Peyer's patch (tissue), 4 donors: ENCODE measurements at regions not wholly inside any gene's neighbourhood (a gene's known extent, or its start where the extent isn't known, plus 50 kb on each side); places are given as distances from the start of the nearest gene placed in this dataset.

Experiments used
- POLR2A ChIP-seq, 2 donors: fragments of 450-650 bp; IDR thresholded peaks; one replicate each; pipeline ENCODE4 v1.5.1; 2017; ENCODE audit warnings: antibody characterized with exemption in 2 of 2, mild to moderate bottlenecking in 2 of 2, moderate library complexity in 2 of 2
- TF ChIP-seq, protein P1 (sequence below), 6 experiments: fragments of 450-650 bp in 4 of 6; fragments of 200-600 bp in 2 of 6; sonication (generic) in 1 of 6; IDR thresholded peaks; one replicate each; pipeline ENCODE4 v1.5.1; 2017 to 2019; ENCODE audit warnings: antibody characterized with exemption in 6 of 6, mild to moderate bottlenecking in 3 of 6, moderate library complexity in 1 of 6

DNA sequence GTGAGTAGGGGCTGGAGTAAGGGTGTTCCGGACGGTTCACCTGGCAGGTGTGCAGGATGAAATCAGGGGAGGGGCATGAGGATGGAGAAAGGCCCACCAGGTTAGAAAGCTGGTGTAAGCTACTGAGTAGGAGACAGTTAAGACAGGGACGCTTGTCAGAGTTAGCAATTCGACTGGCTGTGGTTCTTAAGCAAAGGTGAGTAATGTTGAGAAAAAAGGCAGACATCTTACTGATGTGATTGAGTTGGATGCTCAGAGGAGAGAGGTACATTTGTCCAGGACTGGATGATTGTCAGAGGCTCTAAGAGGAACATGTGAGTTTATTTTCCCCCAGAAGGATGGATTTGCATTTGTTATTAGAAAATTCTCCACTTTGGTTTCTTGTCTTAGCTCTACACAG is 90.5 kb upstream of the MGAT5 start:
- TF ChIP-seq, protein P1, sequence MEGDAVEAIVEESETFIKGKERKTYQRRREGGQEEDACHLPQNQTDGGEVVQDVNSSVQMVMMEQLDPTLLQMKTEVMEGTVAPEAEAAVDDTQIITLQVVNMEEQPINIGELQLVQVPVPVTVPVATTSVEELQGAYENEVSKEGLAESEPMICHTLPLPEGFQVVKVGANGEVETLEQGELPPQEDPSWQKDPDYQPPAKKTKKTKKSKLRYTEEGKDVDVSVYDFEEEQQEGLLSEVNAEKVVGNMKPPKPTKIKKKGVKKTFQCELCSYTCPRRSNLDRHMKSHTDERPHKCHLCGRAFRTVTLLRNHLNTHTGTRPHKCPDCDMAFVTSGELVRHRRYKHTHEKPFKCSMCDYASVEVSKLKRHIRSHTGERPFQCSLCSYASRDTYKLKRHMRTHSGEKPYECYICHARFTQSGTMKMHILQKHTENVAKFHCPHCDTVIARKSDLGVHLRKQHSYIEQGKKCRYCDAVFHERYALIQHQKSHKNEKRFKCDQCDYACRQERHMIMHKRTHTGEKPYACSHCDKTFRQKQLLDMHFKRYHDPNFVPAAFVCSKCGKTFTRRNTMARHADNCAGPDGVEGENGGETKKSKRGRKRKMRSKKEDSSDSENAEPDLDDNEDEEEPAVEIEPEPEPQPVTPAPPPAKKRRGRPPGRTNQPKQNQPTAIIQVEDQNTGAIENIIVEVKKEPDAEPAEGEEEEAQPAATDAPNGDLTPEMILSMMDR (IDR thresholded peaks at IDR 0.05), result no peak
- no peak for TF ChIP-seq POLR2A (IDR thresholded peaks at IDR 0.05)
